Upper lobe of left lung (tissue), 6 donors: ENCODE measurements at regions not wholly inside any gene's neighbourhood (a gene's known extent, or its start where the extent isn't known, plus 50 kb on each side); places are given as distances from the start of the nearest gene placed in this dataset.
"Not testable (repeated sequence)": the region's sequence is repeated elsewhere in the genome, so short reads cannot be mapped to it uniquely, and the experiment has no call there.

Source experiments
- ATAC-seq, 2 donors: fragments of 200-7000 bp; cut with Tn5 transposase; one replicate each; pipeline ENCODE4 v1.9.1; 2022; ENCODE audit warnings: mild to moderate bottlenecking in 2 of 2, moderate library complexity in 2 of 2; ENCODE audit not compliant: low FRiP score in 2 of 2
- DNase-seq, 2 donors: peaks; one replicate each; pipeline ENCODE4 v3.0.0-alpha.2; 2019 to 2020
- H3K27ac ChIP-seq, 4 donors: fragments of 200-600 bp; sonication (generic); one replicate each; pipeline ENCODE4 v1.5.1; 2016 to 2019
- H3K27me3 ChIP-seq, 4 donors: fragments of 200-600 bp; sonication (generic); one replicate each; pipeline ENCODE4 v1.5.1; 2017 to 2019
- H3K36me3 ChIP-seq, 4 donors: fragments of 200-600 bp; sonication (generic); one replicate each; pipeline ENCODE4 v1.5.1; 2016 to 2019
- H3K4me1 ChIP-seq, 4 donors: fragments of 200-600 bp; sonication (generic); one replicate each; pipeline ENCODE4 v1.5.1; 2018 to 2019
- H3K4me3 ChIP-seq, 4 donors: fragments of 200-600 bp; sonication (generic); one replicate each; pipeline ENCODE4 v1.5.1; 2017 to 2019; ENCODE audit warnings: mild to moderate bottlenecking in 2 of 4, moderate library complexity in 1 of 4
- H3K9me3 ChIP-seq, 4 donors: fragments of 200-600 bp; sonication (generic); one replicate each; pipeline ENCODE4 v1.5.1; 2018 to 2019
- CTCF ChIP-seq, 6 experiments: fragments of 450-650 bp in 4 of 6; fragments of 200-600 bp in 2 of 6; sonication (generic) in 2 of 6; IDR thresholded peaks; one replicate each; pipeline ENCODE4 v1.5.1; 2016 to 2019; ENCODE audit warnings: antibody characterized with exemption in 6 of 6
- EP300 ChIP-seq, 4 donors: sonication (generic); formaldehyde crosslinking; IDR thresholded peaks; one replicate each; pipeline ENCODE4 v1.5.1; 2017; ENCODE audit warnings: antibody characterized with exemption in 4 of 4, control low read depth in 2 of 4
- POLR2A ChIP-seq, 4 donors: fragments of 450-650 bp; IDR thresholded peaks; one replicate each; pipeline ENCODE4 v1.5.1; 2016 to 2017; ENCODE audit warnings: antibody characterized with exemption in 4 of 4, mild to moderate bottlenecking in 2 of 4
- POLR2AphosphoS5 ChIP-seq, 2 donors: sonication (generic); formaldehyde crosslinking; IDR thresholded peaks; one replicate each; pipeline ENCODE4 v1.5.1; 2017; ENCODE audit warnings: antibody characterized with exemption in 2 of 2
- WGBS, 2 donors: methylation state at CpG; one replicate each; pipeline ENCODE4 v1.1.5; 2017 to 2018; 5-methylcytosine and 5-hydroxymethylcytosine counted together
- donor health status: DM: no; HTN: no; CAD: no; lungs with moderate emphysema.
- donor health status: DM: no; HTN: yes; CAD: no; lungs with severe emphysema.

- Histone ChIP-seq H3K9me3 (no peaks in the 10 kb centered on the region), H3K27me3 (no peaks in the 10 kb centered on the region), H3K27ac (no peak overlapping the region), H3K36me3 (no peaks in the 10 kb centered on the region), H3K4me3 (no peak overlapping the region), H3K4me1 (no peaks in the 10 kb centered on the region)
- no peak for TF ChIP-seq POLR2A (IDR thresholded peaks at IDR 0.05)
- TF ChIP-seq EP300 (IDR thresholded peaks at IDR 0.05): no peak
- TF ChIP-seq CTCF (IDR thresholded peaks at IDR 0.05): no peak
- no peak for TF ChIP-seq POLR2AphosphoS5 (IDR thresholded peaks at IDR 0.05)
- ATAC-seq (no peak), DNase-seq (no peak)
- 94 to 95% methylated on average over 1 of the region's 1 CpG for WGBS, 2 donors
Measured at GRCh38 chr6:103113416-103113815, 1719.9 kb downstream of the GRIK2 start.

DNA sequence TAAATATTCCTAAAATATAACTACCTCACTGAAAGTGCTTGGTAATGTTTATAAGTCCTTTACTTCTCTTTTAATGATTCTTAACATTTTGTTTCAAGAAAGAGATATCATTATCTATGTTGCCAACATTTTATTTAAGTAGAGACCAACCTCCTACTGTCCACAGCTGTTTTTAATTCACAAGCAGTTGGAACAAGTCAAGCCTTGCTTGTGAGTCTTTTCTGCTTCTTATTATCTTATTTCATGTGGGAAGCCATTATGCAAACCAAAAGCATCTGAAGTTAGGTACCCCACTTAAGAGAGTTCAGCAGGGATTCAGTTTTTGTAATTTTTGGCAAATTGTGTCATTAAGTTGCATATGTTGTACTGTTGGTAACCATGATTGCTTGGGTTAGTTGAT is 1714.5 kb downstream of the GRIK2 start:
- no peaks in the 10 kb centered on the region for H3K9me3 ChIP-seq
- ATAC-seq (no peak), DNase-seq (no peak)
- no peak for TF ChIP-seq CTCF (IDR thresholded peaks at IDR 0.05)
- no peak for TF ChIP-seq POLR2AphosphoS5 (IDR thresholded peaks at IDR 0.05)
- TF ChIP-seq EP300 (IDR thresholded peaks at IDR 0.05): no peak
- no peak for TF ChIP-seq POLR2A (IDR thresholded peaks at IDR 0.05)
- no peaks in the 10 kb centered on the region for H3K36me3 ChIP-seq
- H3K27ac ChIP-seq: no peak overlapping the region
- H3K27me3 ChIP-seq: no peaks in the 10 kb centered on the region
- H3K4me1 ChIP-seq: no peaks in the 10 kb centered on the region
- H3K4me3 ChIP-seq: no peak overlapping the region

DNA sequence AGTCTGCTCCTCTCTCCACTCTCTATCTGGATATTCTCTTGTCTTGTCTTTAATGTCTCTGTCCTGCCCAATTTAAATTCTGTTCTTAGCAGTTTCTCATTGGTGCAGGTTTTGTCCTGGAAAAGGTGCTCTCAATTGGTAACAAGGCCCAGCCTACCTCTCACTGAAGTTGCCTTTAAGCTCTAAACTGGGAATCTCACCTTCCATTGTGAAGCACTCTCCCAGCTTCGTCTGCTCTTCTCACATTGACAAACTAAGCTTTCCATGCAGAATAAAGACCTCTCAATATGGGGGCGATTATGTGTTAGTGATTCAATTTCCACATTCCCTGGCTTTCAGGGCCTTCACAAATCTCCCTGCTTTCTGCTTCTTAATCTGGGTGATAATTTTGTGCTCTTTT is 1712.2 kb downstream of the GRIK2 start:
- H3K27me3 ChIP-seq: no peaks in the 10 kb centered on the region
- no peaks in the 10 kb centered on the region for H3K9me3 ChIP-seq
- ATAC-seq: no peak
- WGBS, 2 donors: 37 to 61% methylated on average over 2 of the region's 2 CpGs
- H3K27ac ChIP-seq: no peak overlapping the region
- TF ChIP-seq CTCF (IDR thresholded peaks at IDR 0.05) (no peak), POLR2AphosphoS5 (IDR thresholded peaks at IDR 0.05) (no peak), POLR2A (IDR thresholded peaks at IDR 0.05) (no peak), EP300 (IDR thresholded peaks at IDR 0.05) (no peak)
- no peaks in the 10 kb centered on the region for H3K4me1 ChIP-seq
- no peak for DNase-seq
- H3K36me3 ChIP-seq: no peaks in the 10 kb centered on the region
- no peak overlapping the region for H3K4me3 ChIP-seq

- TF ChIP-seq EP300 (IDR thresholded peaks at IDR 0.05): no peak
- TF ChIP-seq CTCF (IDR thresholded peaks at IDR 0.05): no peak
- no peak for TF ChIP-seq POLR2AphosphoS5 (IDR thresholded peaks at IDR 0.05)
- TF ChIP-seq POLR2A (IDR thresholded peaks at IDR 0.05): no peak
- ATAC-seq: no peak
- no peak for DNase-seq
Measured at GRCh38 chr6:103101267-103101666, 1707.8 kb downstream of the GRIK2 start.

GRCh38 chr6:103092414-103092813 is 1698.9 kb downstream of the GRIK2 start:
- ATAC-seq, H3K27me3 ChIP-seq, H3K4me1 ChIP-seq, H3K9me3 ChIP-seq, DNase-seq, H3K36me3 ChIP-seq, H3K4me3 ChIP-seq, H3K27ac ChIP-seq: not testable (repeated sequence)
- 90% methylated on average over 4 of the region's 4 CpGs for WGBS, 2 donors

More at GRCh38 chr6:103101267-103101666, 1707.8 kb downstream of the GRIK2 start:
- H3K4me1 ChIP-seq: no peaks in the 10 kb centered on the region
- H3K4me3 ChIP-seq: no peak overlapping the region
- no peaks in the 10 kb centered on the region for H3K9me3 ChIP-seq
- H3K27me3 ChIP-seq: no peaks in the 10 kb centered on the region
- WGBS, 2 donors: 95 to 100% methylated on average over 1 of the region's 1 CpG
- no peak overlapping the region for H3K27ac ChIP-seq
- no peaks in the 10 kb centered on the region for H3K36me3 ChIP-seq
